ENCODE measurements at regions not wholly inside any gene's neighbourhood (a gene's known extent, or its start where the extent isn't known, plus 50 kb on each side); places are given as distances from the start of the nearest gene placed in this dataset.

DNA sequence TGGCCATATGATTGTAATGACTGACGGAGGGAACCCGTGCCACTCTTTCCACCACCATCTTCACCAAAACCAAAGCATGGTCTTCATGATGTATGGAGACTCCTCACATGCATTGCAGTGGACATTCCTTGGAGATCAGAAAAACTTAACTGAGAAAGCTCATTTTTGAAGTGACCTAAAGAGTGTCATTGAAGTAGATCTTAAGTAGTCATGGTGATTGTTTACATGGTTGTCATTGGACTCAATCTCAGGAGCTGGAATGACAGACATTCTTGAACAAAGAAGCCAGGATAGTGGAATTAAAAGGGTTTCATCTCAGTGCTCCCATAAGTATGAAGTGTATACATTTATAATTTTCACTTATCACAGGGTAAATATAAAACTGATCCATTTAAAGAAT lies 236.7 kb upstream of the IPO5 start:
- H3K27ac Mint-ChIP-seq (ENCODE audit: unreplicated experiment), result no peak overlapping the region
- no peaks in the 10 kb centered on the region for H3K4me1 Mint-ChIP-seq (ENCODE audit: unreplicated experiment)
- no peak overlapping the region for H3K4me3 Mint-ChIP-seq (ENCODE audit: unreplicated experiment)
- no peaks in the 10 kb centered on the region for H3K36me3 Mint-ChIP-seq (ENCODE audit: low read depth, unreplicated experiment)
- no peak for DNase-seq (ENCODE audit: low spot score)
- no peaks in the 10 kb centered on the region for H3K9me3 Mint-ChIP-seq (ENCODE audit: unreplicated experiment)
- TF ChIP-seq, protein P1, sequence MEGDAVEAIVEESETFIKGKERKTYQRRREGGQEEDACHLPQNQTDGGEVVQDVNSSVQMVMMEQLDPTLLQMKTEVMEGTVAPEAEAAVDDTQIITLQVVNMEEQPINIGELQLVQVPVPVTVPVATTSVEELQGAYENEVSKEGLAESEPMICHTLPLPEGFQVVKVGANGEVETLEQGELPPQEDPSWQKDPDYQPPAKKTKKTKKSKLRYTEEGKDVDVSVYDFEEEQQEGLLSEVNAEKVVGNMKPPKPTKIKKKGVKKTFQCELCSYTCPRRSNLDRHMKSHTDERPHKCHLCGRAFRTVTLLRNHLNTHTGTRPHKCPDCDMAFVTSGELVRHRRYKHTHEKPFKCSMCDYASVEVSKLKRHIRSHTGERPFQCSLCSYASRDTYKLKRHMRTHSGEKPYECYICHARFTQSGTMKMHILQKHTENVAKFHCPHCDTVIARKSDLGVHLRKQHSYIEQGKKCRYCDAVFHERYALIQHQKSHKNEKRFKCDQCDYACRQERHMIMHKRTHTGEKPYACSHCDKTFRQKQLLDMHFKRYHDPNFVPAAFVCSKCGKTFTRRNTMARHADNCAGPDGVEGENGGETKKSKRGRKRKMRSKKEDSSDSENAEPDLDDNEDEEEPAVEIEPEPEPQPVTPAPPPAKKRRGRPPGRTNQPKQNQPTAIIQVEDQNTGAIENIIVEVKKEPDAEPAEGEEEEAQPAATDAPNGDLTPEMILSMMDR (IDR thresholded peaks at IDR 0.05; ENCODE audit: unreplicated experiment), result no peak
- no peaks in the 10 kb centered on the region for H3K27me3 Mint-ChIP-seq (ENCODE audit: unreplicated experiment)

DNA sequence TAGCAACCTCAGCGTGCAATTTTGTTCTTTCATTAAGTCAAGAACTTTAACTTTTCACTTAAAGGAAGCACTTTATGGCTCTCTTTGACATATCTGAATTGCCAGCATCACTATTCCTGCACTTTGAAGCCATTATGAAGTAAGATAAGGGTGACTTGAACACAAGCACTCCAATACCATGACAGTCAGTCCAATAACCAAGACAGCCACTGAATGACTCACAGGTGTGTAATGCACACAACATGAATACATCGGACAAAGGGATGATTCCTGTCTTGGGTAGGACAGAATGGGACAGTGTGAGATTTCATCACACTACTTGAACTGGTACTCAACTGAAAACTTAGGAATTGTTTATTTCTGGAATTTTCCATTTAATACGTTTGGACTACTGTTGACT lies 233.7 kb upstream of the IPO5 start:
- no peaks in the 10 kb centered on the region for H3K36me3 Mint-ChIP-seq (ENCODE audit: low read depth, unreplicated experiment)
- peaks cover 2% of the 10 kb centered on the region for H3K4me1 Mint-ChIP-seq (ENCODE audit: unreplicated experiment)
- H3K9me3 Mint-ChIP-seq (ENCODE audit: unreplicated experiment), result no peaks in the 10 kb centered on the region
- peaks cover 2% of the 10 kb centered on the region for H3K27me3 Mint-ChIP-seq (ENCODE audit: unreplicated experiment)
- H3K27ac Mint-ChIP-seq (ENCODE audit: unreplicated experiment), result no peak overlapping the region
- TF ChIP-seq, protein P1 (IDR thresholded peaks at IDR 0.05; ENCODE audit: unreplicated experiment), result no peak
- no peak overlapping the region for H3K4me3 Mint-ChIP-seq (ENCODE audit: unreplicated experiment)
- DNase-seq (ENCODE audit: low spot score), result no peak

DNA sequence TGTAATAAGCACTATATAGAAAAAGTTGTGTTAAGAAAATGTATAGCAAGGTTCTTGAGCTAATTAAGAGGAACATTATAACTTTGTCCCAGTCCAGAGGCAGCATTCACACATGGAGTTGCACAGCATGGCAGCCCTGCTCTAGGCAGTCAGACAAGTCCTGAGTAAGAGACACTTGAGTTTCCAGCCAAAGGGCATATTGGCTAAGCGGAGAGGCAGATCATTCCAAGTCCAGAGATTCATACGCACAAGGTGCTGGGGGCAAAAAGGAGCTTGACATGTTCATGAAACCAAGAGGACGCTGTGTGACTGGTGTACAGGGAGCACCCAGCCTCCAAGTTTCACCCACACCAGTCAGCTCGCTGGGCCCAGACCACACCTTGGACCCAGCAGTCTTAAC lies 232.6 kb upstream of the IPO5 start:
- no peak for DNase-seq (ENCODE audit: low spot score)
- Mint-ChIP-seq H3K36me3 (ENCODE audit: low read depth, unreplicated experiment) (no peaks in the 10 kb centered on the region), H3K4me3 (ENCODE audit: unreplicated experiment) (no peak overlapping the region), H3K4me1 (ENCODE audit: unreplicated experiment) (peaks cover 2% of the 10 kb centered on the region), H3K27me3 (ENCODE audit: unreplicated experiment) (peaks cover 2% of the 10 kb centered on the region), H3K9me3 (ENCODE audit: unreplicated experiment) (no peaks in the 10 kb centered on the region), H3K27ac (ENCODE audit: unreplicated experiment) (no peak overlapping the region)
- TF ChIP-seq, protein P1 (IDR thresholded peaks at IDR 0.05; ENCODE audit: unreplicated experiment), result no peak

DNA sequence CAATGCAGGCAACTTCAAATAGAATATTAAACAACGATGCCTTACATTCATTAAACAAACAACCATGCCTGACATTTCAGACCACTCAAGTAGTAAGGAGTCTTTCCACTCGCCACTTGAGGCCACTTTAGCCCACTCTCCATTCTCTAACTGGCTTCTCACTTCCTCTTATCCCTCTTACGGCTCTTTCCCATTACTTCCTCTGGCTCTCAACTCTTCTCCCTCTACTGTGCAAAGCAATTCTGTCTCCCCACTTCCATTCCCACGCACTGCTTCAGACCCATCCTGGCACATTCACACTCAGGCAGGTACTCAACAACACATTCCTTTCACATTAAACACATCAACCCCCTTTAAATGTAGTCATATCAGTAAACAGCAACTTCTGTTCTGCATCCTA lies 229.8 kb upstream of the IPO5 start:
- Mint-ChIP-seq H3K27ac (ENCODE audit: unreplicated experiment) (no peak overlapping the region), H3K27me3 (ENCODE audit: unreplicated experiment) (peaks cover 2% of the 10 kb centered on the region), H3K36me3 (ENCODE audit: low read depth, unreplicated experiment) (no peaks in the 10 kb centered on the region), H3K4me1 (ENCODE audit: unreplicated experiment) (peaks cover 2% of the 10 kb centered on the region), H3K4me3 (ENCODE audit: unreplicated experiment) (no peak overlapping the region), H3K9me3 (ENCODE audit: unreplicated experiment) (no peaks in the 10 kb centered on the region)
- TF ChIP-seq, protein P1 (IDR thresholded peaks at IDR 0.05; ENCODE audit: unreplicated experiment), result no peak
- DNase-seq (ENCODE audit: low spot score), result no peak

DNA sequence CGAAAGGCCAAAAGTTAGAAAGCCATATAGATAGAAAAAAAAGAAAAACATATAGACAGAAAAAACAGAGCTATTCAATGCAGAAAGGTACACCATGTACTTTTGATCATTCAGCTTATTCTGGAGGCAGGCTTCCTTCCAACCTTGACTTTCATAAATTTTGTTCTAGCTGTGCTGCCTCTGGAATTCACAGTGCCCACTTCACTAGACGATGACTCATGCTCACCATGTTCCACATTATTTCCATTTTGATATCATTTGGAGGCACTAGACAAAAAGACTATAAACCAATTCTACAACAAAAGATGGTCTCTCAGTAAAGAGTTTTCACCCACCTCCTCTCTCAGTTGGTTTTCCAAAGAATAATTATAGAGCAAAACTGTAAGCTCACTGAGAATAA lies 229.0 kb upstream of the IPO5 start:
- no peaks in the 10 kb centered on the region for H3K36me3 Mint-ChIP-seq (ENCODE audit: low read depth, unreplicated experiment)
- no peaks in the 10 kb centered on the region for H3K9me3 Mint-ChIP-seq (ENCODE audit: unreplicated experiment)
- no peak overlapping the region for H3K27ac Mint-ChIP-seq (ENCODE audit: unreplicated experiment)
- peaks cover 2% of the 10 kb centered on the region for H3K4me1 Mint-ChIP-seq (ENCODE audit: unreplicated experiment)
- H3K27me3 Mint-ChIP-seq (ENCODE audit: unreplicated experiment), result peaks cover 2% of the 10 kb centered on the region
- TF ChIP-seq, protein P1 (IDR thresholded peaks at IDR 0.05; ENCODE audit: unreplicated experiment), result no peak
- no peak overlapping the region for H3K4me3 Mint-ChIP-seq (ENCODE audit: unreplicated experiment)
- no peak for DNase-seq (ENCODE audit: low spot score)

Measured in endothelial cell (in vitro differentiated cells).